SH-SY5Y (cell line): ENCODE measurements at regions not wholly inside any gene's neighbourhood (a gene's known extent, or its start where the extent isn't known, plus 50 kb on each side); places are given as distances from the start of the nearest gene placed in this dataset.

ENCODE experiments used
- GATA2 ChIP-seq: IDR thresholded peaks from 2 replicates; pipeline ENCODE4 v1.6.1; 2011; ENCODE audit warnings: mild to moderate bottlenecking, low read depth, low read length
- GATA3 ChIP-seq: IDR thresholded peaks from 2 replicates; pipeline ENCODE4 v1.6.1; 2011; ENCODE audit warnings: low read depth, mild to moderate bottlenecking, low read length, moderate library complexity

- TF ChIP-seq GATA3 (no peak), GATA2 (no peak)
Observed at GRCh38 chr4:22616516-22616915, 76.2 kb upstream of the GBA3 start.
